H9 (cell line): ENCODE measurements at regions not wholly inside any gene's neighbourhood (a gene's known extent, or its start where the extent isn't known, plus 50 kb on each side); places are given as distances from the start of the nearest gene placed in this dataset.

ENCODE experiments used
- DNase-seq: peaks from one replicate; pipeline ENCODE4 v3.0.0-alpha.2; 2017
- H2AFZ ChIP-seq: one replicate; pipeline ENCODE4 v1.6.1; 2013; ENCODE audit warnings: mild to moderate bottlenecking, low read length, control low read depth, moderate library complexity
- H2AK5ac ChIP-seq: 2 replicates; pipeline ENCODE4 v1.6.1; 2013; ENCODE audit warnings: low read length, control low read depth, mixed read lengths; ENCODE audit not compliant: insufficient read length
- H2BK120ac ChIP-seq: one replicate; pipeline ENCODE4 v1.6.1; 2013; ENCODE audit warnings: low read depth, mild to moderate bottlenecking, low read length, control low read depth, inconsistent platforms; ENCODE audit not compliant: poor library complexity, severe bottlenecking
- H2BK12ac ChIP-seq: 2 replicates; pipeline ENCODE4 v1.6.1; 2013; ENCODE audit warnings: low read length, control low read depth, mixed read lengths, low read depth; ENCODE audit not compliant: insufficient read length
- H2BK15ac ChIP-seq: 2 replicates; pipeline ENCODE4 v1.6.1; 2013; ENCODE audit warnings: low read depth, low read length, control low read depth
- H2BK20ac ChIP-seq: one replicate; pipeline ENCODE4 v1.6.1; 2013; ENCODE audit warnings: low read depth, mild to moderate bottlenecking, low read length, control low read depth, inconsistent platforms; ENCODE audit not compliant: poor library complexity, severe bottlenecking
- H2BK5ac ChIP-seq: 2 replicates; pipeline ENCODE4 v1.6.1; 2013; ENCODE audit warnings: low read length, control low read depth, mixed read lengths; ENCODE audit not compliant: insufficient read length
- H3K14ac ChIP-seq: 2 replicates; pipeline ENCODE4 v1.6.1; 2013; ENCODE audit warnings: low read length, control low read depth; ENCODE audit not compliant: insufficient read depth
- H3K18ac ChIP-seq: 2 replicates; pipeline ENCODE4 v1.6.1; 2013; ENCODE audit warnings: low read depth, mild to moderate bottlenecking, mixed read lengths, low read length, control low read depth; ENCODE audit not compliant: insufficient read length
- H3K23ac ChIP-seq: 2 replicates; pipeline ENCODE4 v1.6.1; 2013; ENCODE audit warnings: low read length, control low read depth, mixed read lengths, low read depth; ENCODE audit not compliant: insufficient read length
- H3K23me2 ChIP-seq: 2 replicates; pipeline ENCODE4 v1.6.1; 2013; ENCODE audit warnings: low read depth, mild to moderate bottlenecking, mixed read lengths, low read length, control low read depth; ENCODE audit not compliant: insufficient read length, poor library complexity, severe bottlenecking
- H3K27ac ChIP-seq: 2 replicates; pipeline ENCODE4 v1.5.1; 2013; ENCODE audit warnings: low read length, control low read depth, mixed read lengths, low read depth; ENCODE audit not compliant: insufficient read length
- H3K27me3 ChIP-seq: 2 replicates; pipeline ENCODE4 v1.6.1; 2013; ENCODE audit warnings: low read length, control low read depth, inconsistent platforms; ENCODE audit not compliant: insufficient read depth
- H3K4ac ChIP-seq: 2 replicates; pipeline ENCODE4 v1.6.1; 2013; ENCODE audit warnings: low read depth, mild to moderate bottlenecking, control low read depth, inconsistent platforms, low read length, moderate library complexity
- H3K4me1 ChIP-seq: 2 replicates; pipeline ENCODE4 v1.6.1; 2013; ENCODE audit warnings: low read length, control low read depth, inconsistent platforms; ENCODE audit not compliant: insufficient read depth
- H3K4me2 ChIP-seq: 2 replicates; pipeline ENCODE4 v1.6.1; 2013; ENCODE audit warnings: low read length, control low read depth, mixed read lengths; ENCODE audit not compliant: insufficient read length, insufficient read depth
- H3K56ac ChIP-seq: 2 replicates; pipeline ENCODE4 v1.6.1; 2013; ENCODE audit warnings: low read depth, mild to moderate bottlenecking, mixed read lengths, low read length, control low read depth; ENCODE audit not compliant: insufficient read length
- H3K79me1 ChIP-seq: 2 replicates; pipeline ENCODE4 v1.6.1; 2013; ENCODE audit warnings: low read depth, mild to moderate bottlenecking, moderate library complexity, low read length, control low read depth, inconsistent platforms; ENCODE audit not compliant: insufficient read depth, poor library complexity, severe bottlenecking
- H3K79me2 ChIP-seq: 2 replicates; pipeline ENCODE4 v1.6.1; 2013; ENCODE audit warnings: low read length, control low read depth, inconsistent platforms; ENCODE audit not compliant: insufficient read depth
- H3K9ac ChIP-seq: 2 replicates; pipeline ENCODE4 v1.6.1; 2013; ENCODE audit warnings: low read length, control low read depth, mixed read lengths; ENCODE audit not compliant: insufficient read length; ENCODE audit errors: extremely low read depth
- H3K9me3 ChIP-seq: one replicate; pipeline ENCODE4 v1.6.1; 2013; ENCODE audit warnings: low read depth, low read length, inconsistent platforms; ENCODE audit not compliant: control insufficient read depth
- H3T11ph ChIP-seq: one replicate; pipeline ENCODE4 v1.6.1; 2013; ENCODE audit warnings: mild to moderate bottlenecking, low read length, control low read depth, inconsistent platforms
- H4K20me1 ChIP-seq: one replicate; pipeline ENCODE4 v1.6.1; 2013; ENCODE audit not compliant: control insufficient read depth, insufficient read length, insufficient read depth
- H4K5ac ChIP-seq: 2 replicates; pipeline ENCODE4 v1.6.1; 2013; ENCODE audit warnings: low read depth, mild to moderate bottlenecking, mixed read lengths, low read length, control low read depth; ENCODE audit not compliant: insufficient read length
- H4K8ac ChIP-seq: replicated peaks from 2 replicates; pipeline ENCODE4 v1.6.1; 2013; ENCODE audit warnings: low read length, control low read depth, mixed read lengths, low read depth; ENCODE audit not compliant: insufficient read length
- H4K91ac ChIP-seq: 2 replicates; pipeline ENCODE4 v1.6.1; 2013; ENCODE audit warnings: low read depth, mild to moderate bottlenecking, moderate library complexity, mixed read lengths, low read length, control low read depth; ENCODE audit not compliant: insufficient read length
- H3K27ac Mint-ChIP-seq, 3 experiments: 2 replicates in 2 of 3; 3 replicates in 1 of 3; pipeline ENCODE4 v1.8.0; 2020 to 2021; ENCODE audit warnings: mixed read lengths in 3 of 3, mild to moderate bottlenecking in 1 of 3, moderate library complexity in 1 of 3
- H3K27me3 Mint-ChIP-seq: 2 replicates; pipeline ENCODE4 v1.8.0; 2021; ENCODE audit warnings: low read depth, mild to moderate bottlenecking, moderate library complexity, mixed read lengths
- H3K36me3 Mint-ChIP-seq, 3 experiments: 2 replicates in 2 of 3; 3 replicates in 1 of 3; pipeline ENCODE4 v1.8.0; 2020 to 2021; ENCODE audit warnings: low read depth in 3 of 3, mixed read lengths in 3 of 3; ENCODE audit not compliant: insufficient read depth in 1 of 3
- H3K4me1 Mint-ChIP-seq, 2 experiments: 2 replicates each; pipeline ENCODE4 v1.8.0; 2020; ENCODE audit warnings: mixed read lengths in 2 of 2
- H3K4me3 Mint-ChIP-seq, 2 experiments: 2 replicates in 1 of 2; 3 replicates in 1 of 2; pipeline ENCODE4 v1.8.0; 2020 to 2021; ENCODE audit warnings: mild to moderate bottlenecking in 2 of 2, mixed read lengths in 2 of 2, moderate library complexity in 1 of 2
- H3K9me3 Mint-ChIP-seq, 2 experiments: 2 replicates in 1 of 2; 3 replicates in 1 of 2; pipeline ENCODE4 v1.8.0; 2020; ENCODE audit warnings: mild to moderate bottlenecking in 2 of 2, mixed read lengths in 2 of 2, moderate library complexity in 1 of 2
- CTCF ChIP-seq: fragments of 200-600 bp; sonication (generic); conservative IDR thresholded peaks from 3 replicates; pipeline ENCODE4 v1.8.0; 2021; ENCODE audit warnings: antibody characterized with exemption, mild to moderate bottlenecking
- WGBS: extraction: QIAGEN DNeasy Blood & Tissue Kit; methylation state at CpG from one replicate; pipeline ENCODE4 v1.1.7; 2013; ENCODE audit warnings: missing lambda C conversion rate, low lambda C conversion rate, mixed read lengths; ENCODE audit not compliant: insufficient read length; ENCODE audit errors: extremely low coverage; 5-methylcytosine and 5-hydroxymethylcytosine counted together

- Histone ChIP-seq H2BK5ac (no peak overlapping the region), H2BK15ac (no peak overlapping the region), H3K27ac (no peak overlapping the region), H2BK20ac (no peak overlapping the region), H3K56ac (no peak overlapping the region), H3K79me2 (no peaks in the 10 kb centered on the region), H3K4me2 (no peak overlapping the region), H3K4me1 (no peaks in the 10 kb centered on the region), H2AFZ (no peak overlapping the region), H3K9me3 (no peaks in the 10 kb centered on the region), H3K23me2 (no peaks in the 10 kb centered on the region), H4K8ac (no peak overlapping the region), H4K91ac (no peak overlapping the region), H2BK12ac (no peak overlapping the region), H4K5ac (no peak overlapping the region), H3K9ac (no peak overlapping the region), H3K4ac (no peak overlapping the region), H3T11ph (no peak overlapping the region), H3K18ac (no peak overlapping the region), H2AK5ac (no peak overlapping the region), H4K20me1 (no peaks in the 10 kb centered on the region), H3K14ac (no peak overlapping the region), H2BK120ac (no peak overlapping the region), H3K79me1 (no peaks in the 10 kb centered on the region), H3K23ac (no peak overlapping the region), H3K27me3 (no peaks in the 10 kb centered on the region)
- Mint-ChIP-seq H3K4me1 (no peaks in the 10 kb centered on the region), H3K36me3 (peaks cover 17 to 43% (median 22%) of the 10 kb centered on the region in 3 experiments), H3K4me3 (no peak overlapping the region), H3K27me3 (no peaks in the 10 kb centered on the region), H3K27ac (no peak overlapping the region), H3K9me3 (peaks cover 43 to 44% of the 10 kb centered on the region in 2 experiments)
- no CpG with 5 or more reads among the region's 16 CpGs for WGBS
- no peak for DNase-seq
- no peak for TF ChIP-seq CTCF
Measured at GRCh38 chr3:82940124-82940523, 1178.7 kb upstream of the GBE1 start.
